DOHH2 (cell line): ENCODE measurements at regions not wholly inside any gene's neighbourhood (a gene's known extent, or its start where the extent isn't known, plus 50 kb on each side); places are given as distances from the start of the nearest gene placed in this dataset.

ENCODE experiments used
- H3F3A ChIP-seq: fragments of 200-600 bp; sonication (generic), shearing (Covaris generic); 2 replicates; pipeline ENCODE4 v1.6.0; 2016; ENCODE audit warnings: antibody characterized with exemption, mild to moderate bottlenecking; ENCODE audit not compliant: control insufficient read depth, insufficient read depth
- H3K27ac ChIP-seq: fragments of 200-600 bp; sonication (generic); 2 replicates; pipeline ENCODE4 v1.5.1; 2014; ENCODE audit warnings: low read depth, mild to moderate bottlenecking, low read length, moderate library complexity
- H3K27me3 ChIP-seq: fragments of 200-600 bp; sonication (generic); 2 replicates; pipeline ENCODE4 v1.6.1; 2014; ENCODE audit warnings: mild to moderate bottlenecking, low read length, mixed read lengths; ENCODE audit not compliant: control insufficient read depth
- H3K36me3 ChIP-seq: fragments of 200-600 bp; sonication (generic); 2 replicates; pipeline ENCODE4 v1.6.1; 2014; ENCODE audit warnings: mild to moderate bottlenecking, low read length, moderate library complexity, mixed read lengths; ENCODE audit not compliant: control insufficient read depth
- H3K4me1 ChIP-seq: fragments of 200-600 bp; sonication (generic); 2 replicates; pipeline ENCODE4 v1.6.1; 2014; ENCODE audit warnings: mild to moderate bottlenecking, low read length, mixed read lengths; ENCODE audit not compliant: control insufficient read depth
- H3K4me2 ChIP-seq: fragments of 200-600 bp; sonication (generic); 2 replicates; pipeline ENCODE4 v1.6.0; 2014; ENCODE audit warnings: mild to moderate bottlenecking, low read length, moderate library complexity
- H3K4me3 ChIP-seq: fragments of 200-600 bp; sonication (generic); 2 replicates; pipeline ENCODE4 v1.5.1; 2014; ENCODE audit warnings: mild to moderate bottlenecking, low read length, mixed read lengths
- H3K79me2 ChIP-seq: fragments of 200-600 bp; sonication (generic); 2 replicates; pipeline ENCODE4 v1.6.1; 2014; ENCODE audit warnings: mild to moderate bottlenecking, low read length, mixed read lengths; ENCODE audit not compliant: control insufficient read depth
- H3K9me2 ChIP-seq: fragments of 200-600 bp; sonication (generic); replicated peaks from 2 replicates; pipeline ENCODE4 v1.6.1; 2014; ENCODE audit warnings: mild to moderate bottlenecking, low read length, mixed read lengths; ENCODE audit not compliant: control insufficient read depth
- H3K9me3 ChIP-seq: fragments of 200-600 bp; sonication (generic); 2 replicates; pipeline ENCODE4 v1.6.1; 2014; ENCODE audit warnings: antibody characterized with exemption, low read length, mixed read lengths; ENCODE audit not compliant: control insufficient read depth, insufficient read depth
- H4K20me1 ChIP-seq: fragments of 200-600 bp; sonication (generic); 2 replicates; pipeline ENCODE4 v1.6.0; 2014; ENCODE audit warnings: low read depth, mild to moderate bottlenecking, antibody characterized with exemption, low read length, moderate library complexity; ENCODE audit not compliant: control insufficient read depth, insufficient read depth
- EZH2phosphoT487 ChIP-seq: fragments of 200-600 bp; sonication (generic); IDR thresholded peaks from 2 replicates; pipeline ENCODE4 v1.6.1; 2017; ENCODE audit warnings: borderline replicate concordance, mild to moderate bottlenecking, antibody characterized with exemption, low read length, moderate library complexity, mixed read lengths
- TF ChIP-seq, protein P1 (sequence below): fragments of 200-600 bp; sonication (generic); IDR thresholded peaks from one replicate; pipeline ENCODE4 v1.5.1; 2014; ENCODE audit warnings: antibody characterized with exemption, mild to moderate bottlenecking, low read depth, low read length; ENCODE audit not compliant: poor library complexity, severe bottlenecking

DNA sequence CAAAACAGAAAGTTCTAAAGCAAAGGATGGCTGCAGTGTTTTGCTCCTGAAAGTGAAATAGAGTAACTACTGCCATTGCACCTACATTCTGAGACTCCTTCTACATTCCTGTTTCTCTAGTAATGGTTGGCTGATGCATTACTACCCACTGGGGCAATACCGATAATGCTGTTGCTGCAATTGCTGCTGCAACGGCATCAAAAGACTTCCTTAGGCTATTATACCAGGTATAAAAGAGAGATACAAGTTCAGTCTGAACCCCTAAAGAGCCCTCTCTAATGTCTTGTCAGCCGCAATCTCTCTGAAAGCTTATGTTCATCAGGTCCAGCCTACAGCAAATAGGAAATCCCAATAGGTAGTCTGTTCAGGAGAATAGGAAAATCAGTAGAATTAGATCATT, 338.4 kb downstream of the PABPC4L start:
- H3K4me3 ChIP-seq, result no peak overlapping the region
- H3K79me2 ChIP-seq, result no peaks in the 10 kb centered on the region
- no peaks in the 10 kb centered on the region for H3K27me3 ChIP-seq
- H3K27ac ChIP-seq, result no peak overlapping the region
- no peaks in the 10 kb centered on the region for H3K9me3 ChIP-seq
- TF ChIP-seq, protein P1, sequence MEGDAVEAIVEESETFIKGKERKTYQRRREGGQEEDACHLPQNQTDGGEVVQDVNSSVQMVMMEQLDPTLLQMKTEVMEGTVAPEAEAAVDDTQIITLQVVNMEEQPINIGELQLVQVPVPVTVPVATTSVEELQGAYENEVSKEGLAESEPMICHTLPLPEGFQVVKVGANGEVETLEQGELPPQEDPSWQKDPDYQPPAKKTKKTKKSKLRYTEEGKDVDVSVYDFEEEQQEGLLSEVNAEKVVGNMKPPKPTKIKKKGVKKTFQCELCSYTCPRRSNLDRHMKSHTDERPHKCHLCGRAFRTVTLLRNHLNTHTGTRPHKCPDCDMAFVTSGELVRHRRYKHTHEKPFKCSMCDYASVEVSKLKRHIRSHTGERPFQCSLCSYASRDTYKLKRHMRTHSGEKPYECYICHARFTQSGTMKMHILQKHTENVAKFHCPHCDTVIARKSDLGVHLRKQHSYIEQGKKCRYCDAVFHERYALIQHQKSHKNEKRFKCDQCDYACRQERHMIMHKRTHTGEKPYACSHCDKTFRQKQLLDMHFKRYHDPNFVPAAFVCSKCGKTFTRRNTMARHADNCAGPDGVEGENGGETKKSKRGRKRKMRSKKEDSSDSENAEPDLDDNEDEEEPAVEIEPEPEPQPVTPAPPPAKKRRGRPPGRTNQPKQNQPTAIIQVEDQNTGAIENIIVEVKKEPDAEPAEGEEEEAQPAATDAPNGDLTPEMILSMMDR, result no peak
- no peak for TF ChIP-seq EZH2phosphoT487
- H4K20me1 ChIP-seq, result no peaks in the 10 kb centered on the region
- H3K4me2 ChIP-seq, result no peak overlapping the region
- H3F3A ChIP-seq, result no peaks in the 10 kb centered on the region
- no peaks in the 10 kb centered on the region for H3K9me2 ChIP-seq
- H3K4me1 ChIP-seq, result no peaks in the 10 kb centered on the region
- no peaks in the 10 kb centered on the region for H3K36me3 ChIP-seq

DNA sequence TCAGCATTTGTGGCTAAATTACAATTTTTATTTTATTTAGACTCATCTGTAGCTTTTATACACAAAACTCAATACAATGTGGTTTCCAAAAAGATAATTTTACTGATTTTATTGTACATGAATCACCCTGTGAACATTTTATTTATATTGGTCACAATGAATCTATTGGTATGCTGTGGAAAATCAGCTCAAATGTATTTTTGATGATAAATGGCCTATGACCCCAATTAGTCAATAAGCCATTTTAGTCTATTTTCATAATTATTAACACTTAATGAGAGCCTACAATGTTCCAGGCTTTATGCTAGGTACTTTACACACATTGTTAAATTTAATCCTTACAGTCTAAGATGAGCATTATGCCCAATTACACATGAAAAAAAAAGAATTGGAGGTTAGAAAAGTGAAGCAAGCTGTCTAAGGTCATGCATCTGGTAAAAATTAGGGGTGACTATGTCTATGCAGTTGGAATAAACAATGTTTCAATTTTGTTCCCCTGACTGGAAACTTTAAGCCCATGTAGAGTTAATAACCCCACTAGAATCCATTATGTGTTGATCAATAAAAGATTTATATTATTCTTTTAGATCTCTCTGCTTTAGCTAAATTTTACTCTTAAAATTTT, 344.7 kb downstream of the PABPC4L start:
- TF ChIP-seq, protein P1, result no peak
- no peak for TF ChIP-seq EZH2phosphoT487
- Histone ChIP-seq H3K4me3 (no peak overlapping the region), H3K27me3 (no peaks in the 10 kb centered on the region), H3K27ac (no peak overlapping the region), H3K4me1 (no peaks in the 10 kb centered on the region), H3K79me2 (no peaks in the 10 kb centered on the region), H3K36me3 (no peaks in the 10 kb centered on the region), H3F3A (no peaks in the 10 kb centered on the region), H3K9me2 (no peaks in the 10 kb centered on the region), H4K20me1 (no peaks in the 10 kb centered on the region), H3K4me2 (no peak overlapping the region), H3K9me3 (no peaks in the 10 kb centered on the region)

DNA sequence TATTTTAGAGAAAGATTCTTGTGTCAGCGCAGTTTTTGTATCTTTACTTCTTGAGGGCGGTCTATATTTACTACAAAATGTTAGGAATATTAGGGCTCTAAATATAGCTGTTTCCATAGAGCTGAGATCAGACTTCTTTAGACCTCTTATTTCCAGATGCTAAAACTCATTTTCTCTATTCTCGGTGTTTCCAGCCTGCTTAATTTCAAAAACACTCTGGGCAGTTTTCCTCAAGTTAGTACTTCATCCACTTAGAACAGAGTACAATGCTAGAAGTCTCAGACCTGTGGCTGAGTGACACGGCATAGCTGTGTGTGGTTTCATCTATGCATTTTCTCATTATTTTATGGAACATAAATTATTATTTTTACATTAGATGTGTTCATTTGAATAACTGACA, 346.6 kb downstream of the PABPC4L start:
- H4K20me1 ChIP-seq, result no peaks in the 10 kb centered on the region
- no peak overlapping the region for H3K27ac ChIP-seq
- H3K4me3 ChIP-seq, result no peak overlapping the region
- no peaks in the 10 kb centered on the region for H3F3A ChIP-seq
- H3K36me3 ChIP-seq, result no peaks in the 10 kb centered on the region
- no peaks in the 10 kb centered on the region for H3K79me2 ChIP-seq
- no peaks in the 10 kb centered on the region for H3K9me3 ChIP-seq
- H3K9me2 ChIP-seq, result no peaks in the 10 kb centered on the region
- TF ChIP-seq EZH2phosphoT487, result no peak
- TF ChIP-seq, protein P1, result no peak
- no peaks in the 10 kb centered on the region for H3K27me3 ChIP-seq
- H3K4me1 ChIP-seq, result no peaks in the 10 kb centered on the region
- H3K4me2 ChIP-seq, result no peak overlapping the region
